ENCODE measurements at regions not wholly inside any gene's neighbourhood (a gene's known extent, or its start where the extent isn't known, plus 50 kb on each side); places are given as distances from the start of the nearest gene placed in this dataset.
"Not testable (repeated sequence)": the region's sequence is repeated elsewhere in the genome, so short reads cannot be mapped to it uniquely, and the experiment has no call there.

GRCh38 chr9:81071108-81071507, 618.2 kb downstream of the TLE1 start:
- intact Hi-C loops (cut with DNase I), result no loop called here
- no peaks in the 10 kb centered on the region for H3K36me3 ChIP-seq

GRCh38 chr9:81070689-81071088, 618.7 kb downstream of the TLE1 start:
- 80 to 91% (median 87%) methylated on average over 9 of the region's 9 CpGs for WGBS, 3 donors
- TF ChIP-seq CTCF (IDR thresholded peaks at IDR 0.05) (no peak), POLR2A (IDR thresholded peaks at IDR 0.05) (no peak)
- Histone ChIP-seq H3K9me3 (no peaks in the 10 kb centered on the region), H3K27ac (no peak overlapping the region), H3K4me1 (ENCODE audit: insufficient read depth) (no peaks in the 10 kb centered on the region), H3K4me3 (no peak overlapping the region), H3K27me3 (no peaks in the 10 kb centered on the region), H3K36me3 (no peaks in the 10 kb centered on the region)
- DNase-seq, result no peak
- intact Hi-C loops (cut with DNase I), result no loop called here

More at GRCh38 chr9:81071108-81071507, 618.2 kb downstream of the TLE1 start:
- Histone ChIP-seq H3K27me3 (no peaks in the 10 kb centered on the region), H3K27ac (no peak overlapping the region), H3K4me3 (no peak overlapping the region), H3K9me3 (no peaks in the 10 kb centered on the region), H3K4me1 (ENCODE audit: insufficient read depth) (no peaks in the 10 kb centered on the region)
- 46 to 65% (median 47%) methylated on average over 2 of the region's 2 CpGs for WGBS, 3 donors
- TF ChIP-seq CTCF (IDR thresholded peaks at IDR 0.05) (no peak), POLR2A (IDR thresholded peaks at IDR 0.05) (no peak), EP300 (IDR thresholded peaks at IDR 0.05) (no peak)
- DNase-seq, result no peak

- Histone ChIP-seq H3K27me3 (no peaks in the 10 kb centered on the region), H3K9me3 (no peaks in the 10 kb centered on the region), H3K4me1 (ENCODE audit: insufficient read depth) (no peaks in the 10 kb centered on the region), H3K36me3 (no peaks in the 10 kb centered on the region), H3K27ac (no peak overlapping the region), H3K4me3 (no peak overlapping the region)
- 83 to 95% (median 88%) methylated on average over 4 of the region's 4 CpGs for WGBS, 3 donors
- TF ChIP-seq CTCF (IDR thresholded peaks at IDR 0.05), result no peak
- TF ChIP-seq EP300 (IDR thresholded peaks at IDR 0.05), result no peak
- TF ChIP-seq POLR2A (IDR thresholded peaks at IDR 0.05), result no peak
- intact Hi-C loops (cut with DNase I), result no loop called here
- no peak for DNase-seq
These were observed 619.4 kb downstream of the TLE1 start for GRCh38 chr9:81069923-81070322.

GRCh38 chr9:81069038-81069795, 620.1 kb downstream of the TLE1 start:
- Histone ChIP-seq H3K27me3 (no peaks in the 10 kb centered on the region), H3K4me3 (no peak overlapping the region), H3K9me3 (no peaks in the 10 kb centered on the region), H3K4me1 (ENCODE audit: insufficient read depth) (no peaks in the 10 kb centered on the region), H3K27ac (no peak overlapping the region), H3K36me3 (no peaks in the 10 kb centered on the region)
- no peak for DNase-seq
- 92 to 94% (median 94%) methylated on average over 3 of the region's 3 CpGs for WGBS, 3 donors
- intact Hi-C loops (cut with DNase I), result no loop called here
- no peak for TF ChIP-seq EP300 (IDR thresholded peaks at IDR 0.05)
- TF ChIP-seq CTCF (IDR thresholded peaks at IDR 0.05), result no peak
- TF ChIP-seq POLR2A (IDR thresholded peaks at IDR 0.05), result no peak

- 60 to 86% (median 85%) methylated on average over 3 of the region's 3 CpGs for WGBS, 3 donors
- H3K4me3 ChIP-seq; H3K4me1 ChIP-seq (ENCODE audit: insufficient read depth); H3K27ac ChIP-seq; H3K36me3 ChIP-seq; DNase-seq; H3K9me3 ChIP-seq; H3K27me3 ChIP-seq; intact Hi-C loops (cut with DNase I): not testable (repeated sequence)
These were observed 626.4 kb downstream of the TLE1 start for GRCh38 chr9:81062995-81063394.
